ENCODE measurements at regions not wholly inside any gene's neighbourhood (a gene's known extent, or its start where the extent isn't known, plus 50 kb on each side); places are given as distances from the start of the nearest gene placed in this dataset.

- H3K4me3 ChIP-seq (ENCODE audit: low read depth, low read length), result no peak overlapping the region
- DNase-seq (ENCODE audit: low read depth), result no peak
Observed at GRCh38 chr7:17242504-17242903, 55.9 kb upstream of the AHR start.

- no peak for DNase-seq (ENCODE audit: low read depth)
Observed at GRCh38 chr7:17244786-17245185, 53.7 kb upstream of the AHR start.

DNA sequence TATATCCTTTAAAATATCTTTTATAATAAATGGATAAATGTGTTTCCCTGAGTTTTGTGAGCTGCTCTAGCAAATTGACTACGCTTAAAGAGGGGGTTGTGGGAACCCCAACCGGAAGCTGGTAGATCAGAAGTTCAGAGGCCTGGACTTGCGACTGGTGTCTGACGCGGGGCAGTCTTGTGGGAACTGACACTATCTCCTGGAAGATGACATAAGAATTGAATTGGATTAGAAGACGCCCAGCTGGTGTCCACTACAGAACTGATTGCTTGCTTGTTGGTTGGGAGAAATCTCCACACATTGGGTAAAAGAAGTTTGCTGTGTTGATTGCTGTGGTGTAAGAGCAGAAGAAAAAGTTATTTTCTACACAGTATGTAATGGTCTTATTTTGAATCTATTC, 51.1 kb upstream of the AHR start:
- no peak overlapping the region for H3K4me3 ChIP-seq (ENCODE audit: low read depth, low read length)
- DNase-seq (ENCODE audit: low read depth), result no peak

More at GRCh38 chr7:17244786-17245185, 53.7 kb upstream of the AHR start:
- no peak overlapping the region for H3K4me3 ChIP-seq (ENCODE audit: low read depth, low read length)

DNA sequence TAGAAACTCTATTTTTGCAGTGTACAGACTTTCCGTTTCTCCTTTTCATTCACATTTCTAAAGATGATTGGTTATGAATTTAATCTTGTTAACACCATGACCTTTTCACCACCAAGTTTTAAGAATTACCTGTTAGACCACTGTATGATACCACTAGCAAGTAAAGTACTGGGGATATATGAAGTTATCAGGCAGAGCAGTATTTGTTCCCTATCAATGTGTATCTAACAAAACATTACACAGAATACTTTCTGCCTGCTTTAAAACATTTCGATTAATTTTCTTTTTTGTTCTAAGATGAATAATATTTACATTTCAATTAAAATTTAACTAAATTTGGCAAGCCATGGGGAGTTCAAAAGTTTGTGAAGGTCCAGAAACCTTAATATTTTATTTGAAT, 49.9 kb upstream of the AHR start:
- no peak for DNase-seq (ENCODE audit: low read depth)
- H3K4me3 ChIP-seq (ENCODE audit: low read depth, low read length), result no peak overlapping the region

Measured in skeletal muscle cell (primary cell).